ENCODE measurements at regions not wholly inside any gene's neighbourhood (a gene's known extent, or its start where the extent isn't known, plus 50 kb on each side); places are given as distances from the start of the nearest gene placed in this dataset.

GRCh38 chrX:56382278-56382677, 150.1 kb downstream of the KLF8 start:
- H3K4me1 ChIP-seq = no peaks in the 10 kb centered on the region
- H3K27me3 ChIP-seq = no peaks in the 10 kb centered on the region
- intact Hi-C loops (cut with DNase I) = no loop called here
- DNase-seq (no peak), ATAC-seq (no peak)
- H3K27ac ChIP-seq = no peak overlapping the region
- TF ChIP-seq POLR2A (IDR thresholded peaks at IDR 0.05) = no peak
- no peak for TF ChIP-seq CTCF (IDR thresholded peaks at IDR 0.05)
- no peak overlapping the region for H3K4me3 ChIP-seq
- H3K36me3 ChIP-seq (replicated peaks in 1 of 2; ENCODE audit: insufficient read depth in 1 of 2, low read depth in 2 of 2) = no peaks in the 10 kb centered on the region
- WGBS, 2 donors = 27 to 32% methylated on average over 3 of the region's 3 CpGs
- no peaks in the 10 kb centered on the region for H3K9me3 ChIP-seq

- no peak overlapping the region for H3K27ac ChIP-seq
- H3K4me3 ChIP-seq = no peak overlapping the region
- no peaks in the 10 kb centered on the region for H3K4me1 ChIP-seq
- intact Hi-C loops (cut with DNase I) = no loop called here
- DNase-seq (no peak), ATAC-seq (no peak)
- TF ChIP-seq CTCF (IDR thresholded peaks at IDR 0.05) (no peak), POLR2A (IDR thresholded peaks at IDR 0.05) (no peak)
- no peaks in the 10 kb centered on the region for H3K9me3 ChIP-seq
- H3K36me3 ChIP-seq (replicated peaks in 1 of 2; ENCODE audit: insufficient read depth in 1 of 2, low read depth in 2 of 2) = no peaks in the 10 kb centered on the region
- WGBS, 2 donors = 47 to 67% methylated on average over 1 of the region's 1 CpG
- no peaks in the 10 kb centered on the region for H3K27me3 ChIP-seq
Observed at GRCh38 chrX:56385336-56385735, 153.2 kb downstream of the KLF8 start.

- WGBS, 2 donors = 27 to 29% methylated on average over 1 of the region's 1 CpG
- intact Hi-C loops (cut with DNase I) = no loop called here
- ATAC-seq (no peak), DNase-seq (no peak)
- Histone ChIP-seq H3K4me1 (no peaks in the 10 kb centered on the region), H3K27ac (no peak overlapping the region), H3K36me3 (replicated peaks in 1 of 2; ENCODE audit: insufficient read depth in 1 of 2, low read depth in 2 of 2) (no peaks in the 10 kb centered on the region), H3K4me3 (no peak overlapping the region), H3K27me3 (no peaks in the 10 kb centered on the region), H3K9me3 (no peaks in the 10 kb centered on the region)
- TF ChIP-seq POLR2A (IDR thresholded peaks at IDR 0.05) (no peak), CTCF (IDR thresholded peaks at IDR 0.05) (no peak)
Observed at GRCh38 chrX:56385960-56386359, 153.8 kb downstream of the KLF8 start.

DNA sequence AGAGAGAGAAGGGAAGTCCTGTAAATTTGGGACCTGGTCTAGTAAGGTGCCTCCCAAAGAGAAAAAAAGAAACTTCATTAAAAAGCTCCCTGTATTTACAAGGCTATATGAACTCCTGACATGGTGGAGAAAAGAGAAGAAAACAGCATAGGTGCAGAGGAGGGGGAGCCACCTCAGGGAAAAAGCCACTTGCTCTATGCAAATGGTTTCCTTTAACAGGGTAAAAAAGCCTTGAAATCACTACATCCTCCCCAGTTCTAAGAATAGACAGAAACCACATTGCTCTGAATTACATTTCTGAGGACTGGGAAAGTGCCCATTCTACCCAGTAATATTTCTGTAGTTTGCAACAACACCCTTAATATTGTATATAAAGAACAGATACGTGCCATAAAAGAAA, 165.5 kb downstream of the KLF8 start:
- Histone ChIP-seq H3K27me3 (no peaks in the 10 kb centered on the region), H3K27ac (no peak overlapping the region), H3K4me1 (no peaks in the 10 kb centered on the region), H3K4me3 (no peak overlapping the region), H3K36me3 (replicated peaks in 1 of 2; ENCODE audit: insufficient read depth in 1 of 2, low read depth in 2 of 2) (no peaks in the 10 kb centered on the region), H3K9me3 (no peaks in the 10 kb centered on the region)
- WGBS, 2 donors = 63 to 76% methylated on average over 1 of the region's 1 CpG
- DNase-seq = no peak
- no peak for ATAC-seq
- intact Hi-C loops (cut with DNase I) = no loop called here
- TF ChIP-seq CTCF (IDR thresholded peaks at IDR 0.05) (no peak), POLR2A (IDR thresholded peaks at IDR 0.05) (no peak)

DNA sequence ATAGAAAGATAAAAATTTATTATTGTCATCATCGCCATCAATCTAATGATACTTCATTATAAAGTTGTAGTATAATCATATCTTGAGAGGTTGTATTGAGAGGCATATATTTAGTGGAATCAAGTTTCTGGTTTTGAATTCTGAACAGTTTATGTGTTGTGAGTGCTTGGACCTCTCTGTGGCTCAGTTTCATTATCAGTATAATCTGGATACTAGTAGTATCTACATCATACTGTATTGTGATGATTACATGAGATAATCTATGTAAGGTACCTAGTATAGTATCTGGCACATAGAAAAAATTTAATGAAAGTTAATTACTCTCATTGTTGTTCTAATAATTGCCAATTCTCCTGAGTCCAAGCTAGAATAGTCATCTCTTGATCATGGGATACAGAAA, 161.2 kb upstream of the UBQLN2 start:
- no peaks in the 10 kb centered on the region for H3K9me3 ChIP-seq
- 75 to 88% methylated on average over 1 of the region's 1 CpG for WGBS, 2 donors
- DNase-seq (no peak), ATAC-seq (no peak)
- H3K27ac ChIP-seq = no peak overlapping the region
- TF ChIP-seq CTCF (IDR thresholded peaks at IDR 0.05) (no peak), POLR2A (IDR thresholded peaks at IDR 0.05) (no peak)
- intact Hi-C loops (cut with DNase I) = no loop called here
- no peaks in the 10 kb centered on the region for H3K27me3 ChIP-seq
- H3K4me3 ChIP-seq = no peak overlapping the region
- H3K36me3 ChIP-seq (replicated peaks in 1 of 2; ENCODE audit: insufficient read depth in 1 of 2, low read depth in 2 of 2) = no peaks in the 10 kb centered on the region
- H3K4me1 ChIP-seq = no peaks in the 10 kb centered on the region
